ENCODE measurements at regions not wholly inside any gene's neighbourhood (a gene's known extent, or its start where the extent isn't known, plus 50 kb on each side); places are given as distances from the start of the nearest gene placed in this dataset.

- no peak for DNase-seq
Measured at GRCh38 chr15:95295896-95296625, 1034.4 kb upstream of the NR2F2 start.

GRCh38 chr15:95296643-95297042, 1033.9 kb upstream of the NR2F2 start:
- peak; percentile 3 for DNase-seq

GRCh38 chr15:95298729-95299128, 1031.8 kb upstream of the NR2F2 start:
- peak; percentile 58 for DNase-seq

GRCh38 chr15:95300958-95301357, 1029.5 kb upstream of the NR2F2 start:
- DNase-seq, result no peak

GRCh38 chr15:95302206-95302605, 1028.3 kb upstream of the NR2F2 start:
- DNase-seq, result no peak

- DNase-seq, result no peak
Measured at GRCh38 chr15:95302809-95303208, 1027.7 kb upstream of the NR2F2 start.

- no peak for DNase-seq
Measured at GRCh38 chr15:95303713-95304112, 1026.8 kb upstream of the NR2F2 start.

- DNase-seq, result no peak
Measured at GRCh38 chr15:95304151-95304946, 1026.2 kb upstream of the NR2F2 start.

GRCh38 chr15:95304947-95305400, 1025.5 kb upstream of the NR2F2 start:
- DNase-seq, result no peak

GRCh38 chr15:95307115-95307514, 1023.4 kb upstream of the NR2F2 start:
- no peak for DNase-seq

- DNase-seq, result no peak
Measured at GRCh38 chr15:95319242-95319641, 1011.3 kb upstream of the NR2F2 start.

GRCh38 chr15:95323796-95324195, 1006.7 kb upstream of the NR2F2 start:
- DNase-seq, result no peak

GRCh38 chr15:95324656-95325055, 1005.8 kb upstream of the NR2F2 start:
- DNase-seq, result no peak

GRCh38 chr15:95325763-95326404, 1004.6 kb upstream of the NR2F2 start:
- no peak for DNase-seq

GRCh38 chr15:95326431-95327182, 1003.9 kb upstream of the NR2F2 start:
- no peak for DNase-seq

GRCh38 chr15:95327183-95327525, 1003.3 kb upstream of the NR2F2 start:
- DNase-seq, result no peak

- no peak for DNase-seq
Measured at GRCh38 chr15:95327661-95328060, 1002.8 kb upstream of the NR2F2 start.

- no peak for DNase-seq
Measured at GRCh38 chr15:95328559-95328958, 1001.9 kb upstream of the NR2F2 start.

GRCh38 chr15:95329362-95329761, 1001.1 kb upstream of the NR2F2 start:
- no peak for DNase-seq

- no peak for DNase-seq
Measured at GRCh38 chr15:95341686-95342085, 988.8 kb upstream of the NR2F2 start.

- no peak for DNase-seq
Measured at GRCh38 chr15:95345867-95346266, 984.6 kb upstream of the NR2F2 start.

GRCh38 chr15:95346721-95347475, 983.6 kb upstream of the NR2F2 start:
- DNase-seq, result no peak

All from OCI-M1 (cell line).